Fibroblast of villous mesenchyme (primary cell): ENCODE measurements at regions not wholly inside any gene's neighbourhood (a gene's known extent, or its start where the extent isn't known, plus 50 kb on each side); places are given as distances from the start of the nearest gene placed in this dataset.
A peak's percentile ranks its signal among the peaks of the same experiment; 100 is the strongest.

Source experiments
- DNase-seq: peaks from one replicate; pipeline ENCODE4 v3.0.0-alpha.2; 2010; ENCODE audit warnings: low read depth
- H3K4me3 ChIP-seq: 2 replicates; pipeline ENCODE4 v1.5.1; 2011; ENCODE audit warnings: low read depth, mild to moderate bottlenecking, low read length
- CTCF ChIP-seq: IDR thresholded peaks from 2 replicates; pipeline ENCODE4 v1.5.1; 2012; ENCODE audit warnings: low read depth, mild to moderate bottlenecking, low read length; ENCODE audit not compliant: insufficient read depth

GRCh38 chr7:3239291-3239691, 61.8 kb upstream of the SDK1 start:
- no peak for TF ChIP-seq CTCF
- DNase-seq, result no peak

GRCh38 chr7:3240826-3241430, 60.1 kb upstream of the SDK1 start:
- H3K4me3 ChIP-seq, result no peak overlapping the region
- TF ChIP-seq CTCF, result no peak
- no peak for DNase-seq

More at GRCh38 chr7:3239291-3239691, 61.8 kb upstream of the SDK1 start:
- no peak overlapping the region for H3K4me3 ChIP-seq

- no peak for DNase-seq
- no peak for TF ChIP-seq CTCF
- no peak overlapping the region for H3K4me3 ChIP-seq
Observed at GRCh38 chr7:3241686-3242258, 59.3 kb upstream of the SDK1 start.

GRCh38 chr7:3242398-3242972, 58.6 kb upstream of the SDK1 start:
- no peak overlapping the region for H3K4me3 ChIP-seq
- no peak for DNase-seq
- no peak for TF ChIP-seq CTCF

- no peak for TF ChIP-seq CTCF
- DNase-seq, result peak; percentile 76
Observed at GRCh38 chr7:3243256-3243655, 57.8 kb upstream of the SDK1 start.

GRCh38 chr7:3243680-3244079, 57.4 kb upstream of the SDK1 start:
- no peak for TF ChIP-seq CTCF
- DNase-seq, result no peak

More at GRCh38 chr7:3243256-3243655, 57.8 kb upstream of the SDK1 start:
- H3K4me3 ChIP-seq, result no peak overlapping the region

More at GRCh38 chr7:3243680-3244079, 57.4 kb upstream of the SDK1 start:
- no peak overlapping the region for H3K4me3 ChIP-seq
